ENCODE measurements at regions not wholly inside any gene's neighbourhood (a gene's known extent, or its start where the extent isn't known, plus 50 kb on each side); places are given as distances from the start of the nearest gene placed in this dataset.
"Not testable (repeated sequence)": the region's sequence is repeated elsewhere in the genome, so short reads cannot be mapped to it uniquely, and the experiment has no call there.

GRCh38 chr3:159378396-159379194, 576.7 kb downstream of the MFSD1 start:
- no peak for DNase-seq (ENCODE audit: low spot score)
- Mint-ChIP-seq H3K27ac (no peak overlapping the region), H3K4me1 (ENCODE audit: low read depth) (no peaks in the 10 kb centered on the region), H3K27me3 (ENCODE audit: low read depth) (no peaks in the 10 kb centered on the region), H3K36me3 (ENCODE audit: low read depth) (no peaks in the 10 kb centered on the region), H3K9me3 (no peaks in the 10 kb centered on the region), H3K4me3 (no peak overlapping the region)

GRCh38 chr3:159380891-159381290, 579.0 kb downstream of the MFSD1 start:
- H3K9me3 Mint-ChIP-seq, result peaks cover 3% of the 10 kb centered on the region
- no peaks in the 10 kb centered on the region for H3K36me3 Mint-ChIP-seq (ENCODE audit: low read depth)
- no peak overlapping the region for H3K27ac Mint-ChIP-seq
- no peaks in the 10 kb centered on the region for H3K4me1 Mint-ChIP-seq (ENCODE audit: low read depth)
- H3K4me3 Mint-ChIP-seq, result no peak overlapping the region
- H3K27me3 Mint-ChIP-seq (ENCODE audit: low read depth), result no peaks in the 10 kb centered on the region
- DNase-seq (ENCODE audit: low spot score), result no peak

GRCh38 chr3:159390656-159391212, 588.9 kb downstream of the MFSD1 start:
- H3K9me3 Mint-ChIP-seq, result peaks cover 5% of the 10 kb centered on the region

GRCh38 chr3:159397683-159398082, 591.0 kb upstream of the IL12A start:
- not testable (repeated sequence) for H3K27me3 Mint-ChIP-seq (ENCODE audit: low read depth); H3K27ac Mint-ChIP-seq; H3K36me3 Mint-ChIP-seq (ENCODE audit: low read depth); H3K9me3 Mint-ChIP-seq; DNase-seq (ENCODE audit: low spot score); H3K4me3 Mint-ChIP-seq; H3K4me1 Mint-ChIP-seq (ENCODE audit: low read depth)

More at GRCh38 chr3:159390656-159391212, 588.9 kb downstream of the MFSD1 start:
- Mint-ChIP-seq H3K27me3 (ENCODE audit: low read depth) (no peaks in the 10 kb centered on the region), H3K4me1 (ENCODE audit: low read depth) (no peaks in the 10 kb centered on the region), H3K4me3 (no peak overlapping the region), H3K36me3 (ENCODE audit: low read depth) (no peaks in the 10 kb centered on the region), H3K27ac (no peak overlapping the region)
- no peak for DNase-seq (ENCODE audit: low spot score)

GRCh38 chr3:159401069-159401468, 587.6 kb upstream of the IL12A start:
- Mint-ChIP-seq H3K27ac (no peak overlapping the region), H3K27me3 (ENCODE audit: low read depth) (no peaks in the 10 kb centered on the region), H3K4me1 (ENCODE audit: low read depth) (no peaks in the 10 kb centered on the region), H3K36me3 (ENCODE audit: low read depth) (no peaks in the 10 kb centered on the region), H3K4me3 (no peak overlapping the region), H3K9me3 (peaks cover 11% of the 10 kb centered on the region)
- DNase-seq (ENCODE audit: low spot score), result no peak

GRCh38 chr3:159409711-159410110, 578.9 kb upstream of the IL12A start:
- H3K4me1 Mint-ChIP-seq (ENCODE audit: low read depth); H3K27ac Mint-ChIP-seq; H3K27me3 Mint-ChIP-seq (ENCODE audit: low read depth); DNase-seq (ENCODE audit: low spot score); H3K4me3 Mint-ChIP-seq; H3K36me3 Mint-ChIP-seq (ENCODE audit: low read depth): not testable (repeated sequence)
- H3K9me3 Mint-ChIP-seq, result peaks cover 33% of the 10 kb centered on the region

- no peak for DNase-seq (ENCODE audit: low spot score)
- no peak overlapping the region for H3K27ac Mint-ChIP-seq
- no peak overlapping the region for H3K4me3 Mint-ChIP-seq
- H3K36me3 Mint-ChIP-seq (ENCODE audit: low read depth), result no peaks in the 10 kb centered on the region
- peaks cover 25% of the 10 kb centered on the region for H3K9me3 Mint-ChIP-seq
- no peaks in the 10 kb centered on the region for H3K4me1 Mint-ChIP-seq (ENCODE audit: low read depth)
- H3K27me3 Mint-ChIP-seq (ENCODE audit: low read depth), result no peaks in the 10 kb centered on the region
Measured at GRCh38 chr3:159413319-159413718, 575.3 kb upstream of the IL12A start.

GRCh38 chr3:159416856-159417255, 571.8 kb upstream of the IL12A start:
- H3K9me3 Mint-ChIP-seq, result no peaks in the 10 kb centered on the region
- H3K27me3 Mint-ChIP-seq (ENCODE audit: low read depth), result no peaks in the 10 kb centered on the region
- H3K36me3 Mint-ChIP-seq (ENCODE audit: low read depth), result no peaks in the 10 kb centered on the region
- H3K4me3 Mint-ChIP-seq, result no peak overlapping the region
- H3K4me1 Mint-ChIP-seq (ENCODE audit: low read depth), result no peaks in the 10 kb centered on the region
- H3K27ac Mint-ChIP-seq, result no peak overlapping the region
- no peak for DNase-seq (ENCODE audit: low spot score)

GRCh38 chr3:159417761-159418160, 570.9 kb upstream of the IL12A start:
- Mint-ChIP-seq H3K4me3 (no peak overlapping the region), H3K36me3 (ENCODE audit: low read depth) (no peaks in the 10 kb centered on the region), H3K4me1 (ENCODE audit: low read depth) (no peaks in the 10 kb centered on the region), H3K27me3 (ENCODE audit: low read depth) (no peaks in the 10 kb centered on the region), H3K9me3 (no peaks in the 10 kb centered on the region), H3K27ac (no peak overlapping the region)
- DNase-seq (ENCODE audit: low spot score), result no peak

GRCh38 chr3:159418571-159419526, 569.8 kb upstream of the IL12A start:
- no peaks in the 10 kb centered on the region for H3K4me1 Mint-ChIP-seq (ENCODE audit: low read depth)
- H3K36me3 Mint-ChIP-seq (ENCODE audit: low read depth), result no peaks in the 10 kb centered on the region
- DNase-seq (ENCODE audit: low spot score), result no peak
- H3K27me3 Mint-ChIP-seq (ENCODE audit: low read depth), result no peaks in the 10 kb centered on the region
- H3K9me3 Mint-ChIP-seq, result no peaks in the 10 kb centered on the region
- H3K27ac Mint-ChIP-seq, result no peak overlapping the region
- no peak overlapping the region for H3K4me3 Mint-ChIP-seq

GRCh38 chr3:159429702-159430101, 558.9 kb upstream of the IL12A start:
- Mint-ChIP-seq H3K4me1 (ENCODE audit: low read depth) (no peaks in the 10 kb centered on the region), H3K27me3 (ENCODE audit: low read depth) (no peaks in the 10 kb centered on the region)

GRCh38 chr3:159432682-159433340, 555.8 kb upstream of the IL12A start:
- no peak overlapping the region for H3K27ac Mint-ChIP-seq
- H3K4me1 Mint-ChIP-seq (ENCODE audit: low read depth), result no peaks in the 10 kb centered on the region
- no peaks in the 10 kb centered on the region for H3K27me3 Mint-ChIP-seq (ENCODE audit: low read depth)
- no peaks in the 10 kb centered on the region for H3K36me3 Mint-ChIP-seq (ENCODE audit: low read depth)
- H3K4me3 Mint-ChIP-seq, result no peak overlapping the region
- DNase-seq (ENCODE audit: low spot score), result no peak
- no peaks in the 10 kb centered on the region for H3K9me3 Mint-ChIP-seq

More at GRCh38 chr3:159429702-159430101, 558.9 kb upstream of the IL12A start:
- H3K27ac Mint-ChIP-seq, result no peak overlapping the region
- DNase-seq (ENCODE audit: low spot score), result no peak
- H3K4me3 Mint-ChIP-seq, result no peak overlapping the region
- H3K36me3 Mint-ChIP-seq (ENCODE audit: low read depth), result no peaks in the 10 kb centered on the region
- H3K9me3 Mint-ChIP-seq, result no peaks in the 10 kb centered on the region

GRCh38 chr3:159439346-159439745, 549.3 kb upstream of the IL12A start:
- Mint-ChIP-seq H3K4me3 (no peak overlapping the region), H3K4me1 (ENCODE audit: low read depth) (no peaks in the 10 kb centered on the region), H3K9me3 (peaks cover 4% of the 10 kb centered on the region), H3K27me3 (ENCODE audit: low read depth) (no peaks in the 10 kb centered on the region), H3K27ac (no peak overlapping the region), H3K36me3 (ENCODE audit: low read depth) (no peaks in the 10 kb centered on the region)
- DNase-seq (ENCODE audit: low spot score), result no peak

Measured in T-helper 2 cell treated with Interferon-gamma antibody and Interleukin-4, amounts not matched to agents 5 μg/mL and 100 μg/mL, for 36 hours (primary cell).